ENCODE measurements at regions not wholly inside any gene's neighbourhood (a gene's known extent, or its start where the extent isn't known, plus 50 kb on each side); places are given as distances from the start of the nearest gene placed in this dataset.

DNA sequence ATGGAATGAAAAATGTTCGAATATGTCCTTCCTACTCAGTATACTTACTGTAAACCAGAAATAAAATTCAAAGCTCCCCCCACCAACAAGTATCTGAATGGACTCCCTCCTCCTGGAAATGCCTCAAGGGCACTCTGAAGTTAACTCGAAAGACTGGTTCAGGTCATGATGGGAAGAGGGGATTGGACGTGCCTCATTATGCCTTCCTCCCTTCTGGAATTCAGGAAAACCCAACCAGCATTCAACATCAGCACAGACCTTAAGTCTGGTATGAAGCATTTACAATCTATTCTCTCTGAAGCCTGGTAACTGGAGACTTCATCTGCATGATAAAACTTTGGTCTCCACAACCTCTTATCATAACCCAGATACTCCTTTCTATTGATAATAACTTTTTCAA lies 428.3 kb upstream of the RAG2 start:
- H3K4me3 Mint-ChIP-seq: no peak overlapping the region
- Histone ChIP-seq H3K79me2 (ENCODE audit: insufficient read depth, low read length) (no peaks in the 10 kb centered on the region), H4K20me1 (ENCODE audit: insufficient read depth, low read length) (no peaks in the 10 kb centered on the region), H3K9me3 (replicated peaks in 1 of 2; ENCODE audit: control insufficient read depth in 1 of 2, insufficient read depth in 1 of 2, low read length in 2 of 2) (peaks cover 0 to 3% of the 10 kb centered on the region in 2 donors), H3K27me3 (ENCODE audit: control insufficient read depth in 2 of 2, insufficient read depth in 2 of 2, low read length in 2 of 2) (no peaks in the 10 kb centered on the region), H3K9ac (ENCODE audit: insufficient read depth, low read length, poor library complexity, severe bottlenecking) (no peak overlapping the region), H3K4me1 (ENCODE audit: control insufficient read depth in 1 of 2, insufficient read depth in 2 of 2, low read length in 2 of 2) (no peaks in the 10 kb centered on the region), H3K4me3 (replicated peaks in 1 of 3; ENCODE audit: low read depth in 2 of 3, low read length in 3 of 3) (no peak overlapping the region), H2AFZ (ENCODE audit: insufficient read depth, low read depth, low read length, poor library complexity, severe bottlenecking) (no peak overlapping the region), H3K4me2 (replicated peaks; ENCODE audit: extremely low read depth, low read length, poor library complexity, severe bottlenecking) (no peak overlapping the region), H3K36me3 (replicated peaks in 1 of 2; ENCODE audit: control insufficient read depth in 1 of 2, insufficient read depth in 2 of 2, low read length in 2 of 2) (no peaks in the 10 kb centered on the region), H3K27ac (ENCODE audit: low read depth in 1 of 2, low read length in 2 of 2) (no peak overlapping the region)
- WGBS (ENCODE audit: insufficient coverage): no CpG with 5 or more reads among the region's 3 CpGs
- H3K36me3 Mint-ChIP-seq: no peaks in the 10 kb centered on the region
- H3K27ac Mint-ChIP-seq: no peak overlapping the region
- H3K27me3 Mint-ChIP-seq (ENCODE audit: low read depth in 3 of 3): no peaks in the 10 kb centered on the region
- no peaks in the 10 kb centered on the region for H3K4me1 Mint-ChIP-seq
- peaks cover 0 to 10% (median 4%) of the 10 kb centered on the region in 7 donors for H3K9me3 Mint-ChIP-seq
- DNase-seq: no peak
- TF ChIP-seq, protein P1, sequence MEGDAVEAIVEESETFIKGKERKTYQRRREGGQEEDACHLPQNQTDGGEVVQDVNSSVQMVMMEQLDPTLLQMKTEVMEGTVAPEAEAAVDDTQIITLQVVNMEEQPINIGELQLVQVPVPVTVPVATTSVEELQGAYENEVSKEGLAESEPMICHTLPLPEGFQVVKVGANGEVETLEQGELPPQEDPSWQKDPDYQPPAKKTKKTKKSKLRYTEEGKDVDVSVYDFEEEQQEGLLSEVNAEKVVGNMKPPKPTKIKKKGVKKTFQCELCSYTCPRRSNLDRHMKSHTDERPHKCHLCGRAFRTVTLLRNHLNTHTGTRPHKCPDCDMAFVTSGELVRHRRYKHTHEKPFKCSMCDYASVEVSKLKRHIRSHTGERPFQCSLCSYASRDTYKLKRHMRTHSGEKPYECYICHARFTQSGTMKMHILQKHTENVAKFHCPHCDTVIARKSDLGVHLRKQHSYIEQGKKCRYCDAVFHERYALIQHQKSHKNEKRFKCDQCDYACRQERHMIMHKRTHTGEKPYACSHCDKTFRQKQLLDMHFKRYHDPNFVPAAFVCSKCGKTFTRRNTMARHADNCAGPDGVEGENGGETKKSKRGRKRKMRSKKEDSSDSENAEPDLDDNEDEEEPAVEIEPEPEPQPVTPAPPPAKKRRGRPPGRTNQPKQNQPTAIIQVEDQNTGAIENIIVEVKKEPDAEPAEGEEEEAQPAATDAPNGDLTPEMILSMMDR (IDR thresholded peaks at IDR 0.05): no peak
- intact Hi-C loops (cut with micrococcal nuclease): no loop called here

DNA sequence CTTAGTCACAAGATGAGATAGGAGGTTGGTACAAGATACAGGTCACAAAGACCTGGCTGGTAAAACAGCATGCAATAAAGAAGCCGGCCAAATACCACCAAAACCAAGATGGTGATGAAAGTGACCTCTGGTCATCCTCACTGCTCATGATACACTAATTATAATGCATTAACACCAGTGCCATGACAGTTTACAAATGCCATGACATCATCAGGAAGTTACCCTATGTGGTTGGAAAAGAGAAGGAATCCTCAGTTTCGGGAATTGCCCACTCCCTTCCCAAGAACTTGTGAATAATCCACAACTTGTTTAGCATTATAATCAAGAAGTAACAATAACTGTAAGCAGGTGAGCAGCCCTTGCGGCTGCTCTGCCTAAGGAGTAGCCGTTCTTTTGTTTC lies 408.5 kb upstream of the RAG2 start:
- Mint-ChIP-seq H3K27me3 (ENCODE audit: low read depth in 3 of 3) (no peaks in the 10 kb centered on the region), H3K36me3 (no peaks in the 10 kb centered on the region), H3K4me3 (no peak overlapping the region), H3K4me1 (no peaks in the 10 kb centered on the region), H3K9me3 (peaks cover 0 to 1% (median 0%) of the 10 kb centered on the region in 7 donors), H3K27ac (no peak overlapping the region)
- Histone ChIP-seq H3K4me2 (replicated peaks; ENCODE audit: extremely low read depth, low read length, poor library complexity, severe bottlenecking) (no peak overlapping the region), H3K27me3 (ENCODE audit: control insufficient read depth in 2 of 2, insufficient read depth in 2 of 2, low read length in 2 of 2) (no peaks in the 10 kb centered on the region), H3K9me3 (replicated peaks in 1 of 2; ENCODE audit: control insufficient read depth in 1 of 2, insufficient read depth in 1 of 2, low read length in 2 of 2) (no peaks in the 10 kb centered on the region), H3K79me2 (ENCODE audit: insufficient read depth, low read length) (no peaks in the 10 kb centered on the region), H3K27ac (ENCODE audit: low read depth in 1 of 2, low read length in 2 of 2) (no peak overlapping the region), H3K4me1 (ENCODE audit: control insufficient read depth in 1 of 2, insufficient read depth in 2 of 2, low read length in 2 of 2) (no peaks in the 10 kb centered on the region), H2AFZ (ENCODE audit: insufficient read depth, low read depth, low read length, poor library complexity, severe bottlenecking) (no peak overlapping the region), H3K36me3 (replicated peaks in 1 of 2; ENCODE audit: control insufficient read depth in 1 of 2, insufficient read depth in 2 of 2, low read length in 2 of 2) (no peaks in the 10 kb centered on the region), H4K20me1 (ENCODE audit: insufficient read depth, low read length) (no peaks in the 10 kb centered on the region), H3K9ac (ENCODE audit: insufficient read depth, low read length, poor library complexity, severe bottlenecking) (no peak overlapping the region), H3K4me3 (replicated peaks in 1 of 3; ENCODE audit: low read depth in 2 of 3, low read length in 3 of 3) (no peak overlapping the region)
- no CpG with 5 or more reads among the region's 4 CpGs for WGBS (ENCODE audit: insufficient coverage)
- DNase-seq: no peak
- intact Hi-C loops (cut with micrococcal nuclease): no loop called here
- TF ChIP-seq, protein P1 (IDR thresholded peaks at IDR 0.05): no peak
